GM12878 (cell line): ENCODE measurements at regions not wholly inside any gene's neighbourhood (a gene's known extent, or its start where the extent isn't known, plus 50 kb on each side); places are given as distances from the start of the nearest gene placed in this dataset.

ENCODE experiments used
- BCL11A ChIP-seq: IDR thresholded peaks from 2 replicates; pipeline ENCODE4 v1.6.1; 2011; ENCODE audit warnings: low read depth, low read length
- CEBPB ChIP-seq, 2 experiments: fragments of 150-350 bp in 1 of 2; IDR thresholded peaks; 2 replicates each; pipeline ENCODE4 v1.6.1; 2012 to 2014; ENCODE audit warnings: low read depth in 2 of 2, low read length in 2 of 2, borderline replicate concordance in 1 of 2, inconsistent platforms in 1 of 2
- E4F1 ChIP-seq: fragments of 450-650 bp; IDR thresholded peaks from 2 replicates; pipeline ENCODE4 v1.6.1; 2018; ENCODE audit warnings: borderline replicate concordance, mild to moderate bottlenecking; ENCODE audit not compliant: partially characterized antibody
- ETV6 ChIP-seq, 2 experiments: fragments of 450-650 bp in 1 of 2; IDR thresholded peaks in 1 of 2; conservative IDR thresholded peaks in 1 of 2; 2 replicates each; pipeline ENCODE4 v1.6.1; 2014; ENCODE audit warnings: antibody characterized with exemption in 1 of 2, borderline replicate concordance in 1 of 2, low read depth in 1 of 2, mild to moderate bottlenecking in 1 of 2, moderate library complexity in 1 of 2
- FOXK2 ChIP-seq: fragments of 450-650 bp; IDR thresholded peaks from 2 replicates; pipeline ENCODE4 v1.6.1; 2017; ENCODE audit warnings: mild to moderate bottlenecking, moderate library complexity
- HCFC1 ChIP-seq: fragments of 150-350 bp; IDR thresholded peaks from 2 replicates; pipeline ENCODE4 v1.6.1; 2014; ENCODE audit warnings: low read length
- IRF4 ChIP-seq: IDR thresholded peaks from 2 replicates; pipeline ENCODE4 v1.6.1; 2011; ENCODE audit warnings: low read depth, low read length
- MAX ChIP-seq: IDR thresholded peaks from 2 replicates; pipeline ENCODE4 v1.6.1; 2012; ENCODE audit warnings: low read depth, low read length, improper control_type of control experiment
- MEF2B ChIP-seq: fragments of 450-650 bp; IDR thresholded peaks from 2 replicates; pipeline ENCODE4 v1.6.1; 2018; ENCODE audit warnings: mild to moderate bottlenecking, moderate library complexity; ENCODE audit not compliant: partially characterized antibody, poor library complexity, severe bottlenecking
- MXI1 ChIP-seq: fragments of 150-350 bp; IDR thresholded peaks from 2 replicates; pipeline ENCODE4 v1.6.1; 2011; ENCODE audit warnings: low read depth, mild to moderate bottlenecking, inconsistent platforms, low read length, improper control_type of control experiment
- NRF1 ChIP-seq: conservative IDR thresholded peaks from 2 replicates; pipeline ENCODE4 v1.6.1; 2011; ENCODE audit warnings: mild to moderate bottlenecking, low read depth, low read length, improper control_type of control experiment
- PAX8 ChIP-seq: fragments of 450-650 bp; IDR thresholded peaks from 2 replicates; pipeline ENCODE4 v1.6.1; 2017; ENCODE audit warnings: mild to moderate bottlenecking, moderate library complexity
- PML ChIP-seq: IDR thresholded peaks from 2 replicates; pipeline ENCODE4 v1.6.1; 2012; ENCODE audit warnings: low read length, inconsistent platforms
- RAD51 ChIP-seq: fragments of 450-650 bp; IDR thresholded peaks from 2 replicates; pipeline ENCODE4 v1.6.1; 2016; ENCODE audit warnings: moderate library complexity, mild to moderate bottlenecking, inconsistent platforms
- RELA ChIP-seq: fragments of 450-650 bp; IDR thresholded peaks from 2 replicates; pipeline ENCODE4 v1.8.0; 2014; ENCODE audit warnings: borderline replicate concordance; ENCODE audit not compliant: partially characterized antibody
- SMAD1 ChIP-seq: fragments of 450-650 bp; IDR thresholded peaks from 2 replicates; pipeline ENCODE4 v1.6.1; 2018; ENCODE audit warnings: mild to moderate bottlenecking, low read depth; ENCODE audit not compliant: partially characterized antibody
- SPI1 ChIP-seq: IDR thresholded peaks from 2 replicates; pipeline ENCODE4 v1.6.1; 2011; ENCODE audit warnings: low read depth, mild to moderate bottlenecking, low read length, moderate library complexity, borderline replicate concordance; ENCODE audit not compliant: insufficient read depth
- SUZ12 ChIP-seq: fragments of 200-600 bp; sonication (generic); IDR thresholded peaks from one replicate; pipeline ENCODE4 v1.6.1; 2018; ENCODE audit warnings: antibody characterized with exemption, mild to moderate bottlenecking; ENCODE audit not compliant: unreplicated experiment
- TBL1XR1 ChIP-seq: IDR thresholded peaks from 2 replicates; pipeline ENCODE4 v1.6.1; 2012; ENCODE audit warnings: low read depth, low read length, improper control_type of control experiment
- TCF3 ChIP-seq: IDR thresholded peaks from 2 replicates; pipeline ENCODE4 v1.6.1; 2012; ENCODE audit warnings: low read depth, mild to moderate bottlenecking, low read length, borderline replicate concordance; ENCODE audit not compliant: insufficient read depth
- USF2 ChIP-seq: IDR thresholded peaks from 2 replicates; pipeline ENCODE4 v1.6.1; 2011; ENCODE audit warnings: low read depth, low read length, improper control_type of control experiment, borderline replicate concordance
- ZBTB4 ChIP-seq: fragments of 450-650 bp; formaldehyde crosslinking; IDR thresholded peaks from 2 replicates; pipeline ENCODE4 v1.4.0; 2022; ENCODE audit warnings: mild to moderate bottlenecking, moderate library complexity
- ZSCAN29 ChIP-seq: fragments of 450-650 bp; IDR thresholded peaks from 2 replicates; pipeline ENCODE4 v1.6.1; 2017; ENCODE audit warnings: mild to moderate bottlenecking, moderate library complexity

- TF ChIP-seq TCF3 (0 out of 2 replicates have a peak, but pooled peaks have one; percentile 61), USF2 (peak; percentile 8; the same call in 1 of the 2 replicates), MEF2B (peak; percentile 30), IRF4 (peak; percentile 17; the same call in 1 of the 2 replicates), SMAD1 (no peak), RAD51 (peak; percentile 73), ZSCAN29 (0 out of 2 replicates have a peak, but pooled peaks have one; percentile 61), PML (no peak), E4F1 (no peak), MXI1 (peak; percentile 42; the same call in 1 of the 2 replicates), NRF1 (no peak), RELA (peak; percentile 23), SPI1 (no peak), CEBPB (IDR thresholded peaks at IDR 0.05; ENCODE audit: borderline replicate concordance in 1 of 2, low read depth in 2 of 2, low read length in 2 of 2) (no peak), BCL11A (no peak), ZBTB4 (CRISPR knock-in tag) (no peak), PAX8 (no peak), ETV6 (conservative IDR thresholded peaks at IDR 0.05 in 1 of 2, IDR thresholded peaks at IDR 0.05 in 1 of 2; ENCODE audit: borderline replicate concordance in 1 of 2, low read depth in 1 of 2) (0 out of 4 replicates have a peak, but pooled peaks of 1 of the 2 experiments have one; percentile 44), FOXK2 (no peak), SUZ12 (no peak), MAX (no peak), HCFC1 (no peak), TBL1XR1 (no peak; the same call in 1 of the 2 replicates)
Measured at GRCh38 chr11:123301696-123302400, 106.8 kb upstream of the CLMP start (continued).
